LNCaP clone FGC (cell line): ENCODE measurements at regions not wholly inside any gene's neighbourhood (a gene's known extent, or its start where the extent isn't known, plus 50 kb on each side); places are given as distances from the start of the nearest gene placed in this dataset.

ENCODE experiments used
- DNase-seq: peaks from one replicate; pipeline ENCODE4 v3.0.0-alpha.2; 2011; ENCODE audit warnings: low read depth
- H3K4me3 ChIP-seq: 2 replicates; pipeline ENCODE4 v1.5.1; 2011; ENCODE audit warnings: mild to moderate bottlenecking, low read depth, low read length, control low read depth
- TF ChIP-seq, protein P1 (sequence below): IDR thresholded peaks from 2 replicates; pipeline ENCODE4 v1.5.1; 2012; ENCODE audit warnings: mild to moderate bottlenecking; ENCODE audit not compliant: control insufficient read depth, insufficient read depth; ENCODE audit errors: extremely low read depth

DNA sequence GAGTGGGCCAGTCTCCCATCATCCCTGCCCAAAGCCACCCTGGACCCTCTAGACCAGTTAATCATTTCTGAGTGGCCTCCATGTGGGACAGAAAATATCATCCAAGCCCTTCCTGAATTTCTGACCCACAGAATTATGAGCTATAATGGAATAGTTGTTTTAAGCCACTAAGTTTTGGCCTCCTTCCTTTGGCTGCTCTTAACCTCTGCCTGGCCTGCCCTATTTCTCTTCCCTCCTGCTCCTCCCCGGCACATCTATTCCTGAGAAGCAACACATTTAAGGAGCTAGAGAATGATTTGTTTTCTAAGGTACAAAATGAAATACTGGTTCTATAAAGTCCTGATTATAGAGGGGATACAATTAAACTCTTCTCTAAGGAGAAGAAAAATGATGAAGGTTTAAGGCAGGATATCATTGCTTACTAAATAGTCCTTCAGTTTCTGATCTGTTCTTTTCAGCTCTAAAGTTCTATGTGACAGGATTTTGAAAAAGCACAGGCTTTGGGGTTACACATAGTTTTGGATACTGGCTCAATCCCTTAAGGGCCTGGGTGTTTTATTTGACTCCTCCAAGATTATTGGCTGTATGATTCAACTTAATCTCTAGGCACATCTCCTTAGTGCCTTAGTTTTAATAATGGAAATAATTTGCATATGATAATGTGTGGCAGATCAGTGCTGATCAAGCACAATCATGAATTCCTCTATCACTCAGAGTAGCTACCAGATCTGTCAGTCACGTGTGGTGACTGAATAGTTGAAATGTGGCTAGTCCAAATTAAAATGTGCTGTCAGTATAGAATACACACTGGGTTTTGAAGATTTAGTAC lies 240.3 kb downstream of the VAPA start:
- H3K4me3 ChIP-seq, result no peak overlapping the region
- TF ChIP-seq, protein P1, sequence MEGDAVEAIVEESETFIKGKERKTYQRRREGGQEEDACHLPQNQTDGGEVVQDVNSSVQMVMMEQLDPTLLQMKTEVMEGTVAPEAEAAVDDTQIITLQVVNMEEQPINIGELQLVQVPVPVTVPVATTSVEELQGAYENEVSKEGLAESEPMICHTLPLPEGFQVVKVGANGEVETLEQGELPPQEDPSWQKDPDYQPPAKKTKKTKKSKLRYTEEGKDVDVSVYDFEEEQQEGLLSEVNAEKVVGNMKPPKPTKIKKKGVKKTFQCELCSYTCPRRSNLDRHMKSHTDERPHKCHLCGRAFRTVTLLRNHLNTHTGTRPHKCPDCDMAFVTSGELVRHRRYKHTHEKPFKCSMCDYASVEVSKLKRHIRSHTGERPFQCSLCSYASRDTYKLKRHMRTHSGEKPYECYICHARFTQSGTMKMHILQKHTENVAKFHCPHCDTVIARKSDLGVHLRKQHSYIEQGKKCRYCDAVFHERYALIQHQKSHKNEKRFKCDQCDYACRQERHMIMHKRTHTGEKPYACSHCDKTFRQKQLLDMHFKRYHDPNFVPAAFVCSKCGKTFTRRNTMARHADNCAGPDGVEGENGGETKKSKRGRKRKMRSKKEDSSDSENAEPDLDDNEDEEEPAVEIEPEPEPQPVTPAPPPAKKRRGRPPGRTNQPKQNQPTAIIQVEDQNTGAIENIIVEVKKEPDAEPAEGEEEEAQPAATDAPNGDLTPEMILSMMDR, result no peak
- DNase-seq, result no peak

DNA sequence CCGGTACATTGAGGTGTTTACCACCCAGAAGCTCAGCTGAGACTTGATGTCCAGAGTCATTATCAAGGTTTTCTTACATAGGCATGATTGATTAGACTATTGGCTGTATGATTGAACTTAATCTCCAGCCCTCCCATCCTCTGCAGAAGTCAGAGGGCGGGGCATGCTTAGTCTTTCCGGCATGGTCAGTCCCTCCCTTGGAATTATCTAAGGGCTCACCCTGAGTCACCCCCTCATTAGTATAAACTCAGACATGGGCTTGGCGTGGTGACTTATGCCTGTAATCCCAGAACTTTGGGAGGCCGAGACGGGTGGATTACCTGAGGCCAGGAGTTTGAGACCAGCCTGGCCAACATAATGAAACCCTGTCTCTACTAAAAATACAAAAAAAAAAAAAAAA lies 243.9 kb downstream of the VAPA start:
- no peak for DNase-seq

DNA sequence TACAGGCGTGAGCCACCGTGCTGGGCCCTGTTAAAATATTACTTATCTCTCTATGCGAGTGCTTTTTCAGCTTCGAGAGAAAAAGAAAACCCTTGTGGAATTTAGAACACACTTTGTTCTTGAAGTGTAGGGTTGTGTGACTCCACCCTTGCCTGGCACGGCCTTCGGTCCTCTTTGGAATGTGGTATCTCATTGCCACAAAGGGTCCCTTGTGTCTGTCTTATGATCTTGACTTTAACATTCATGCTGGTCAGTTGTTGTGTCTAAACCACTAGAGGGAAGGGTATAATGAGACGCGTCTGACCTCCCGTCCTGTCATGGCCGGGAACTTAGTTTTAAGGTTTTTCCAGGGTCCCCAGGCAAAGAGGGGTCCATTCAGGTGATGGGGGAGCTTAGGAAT lies 246.4 kb downstream of the VAPA start:
- DNase-seq, result no peak
- no peak overlapping the region for H3K4me3 ChIP-seq
- TF ChIP-seq, protein P1, result no peak

More for the DNA sequence above, 243.9 kb downstream of the VAPA start:
- no peak overlapping the region for H3K4me3 ChIP-seq
- TF ChIP-seq, protein P1, result no peak

DNA sequence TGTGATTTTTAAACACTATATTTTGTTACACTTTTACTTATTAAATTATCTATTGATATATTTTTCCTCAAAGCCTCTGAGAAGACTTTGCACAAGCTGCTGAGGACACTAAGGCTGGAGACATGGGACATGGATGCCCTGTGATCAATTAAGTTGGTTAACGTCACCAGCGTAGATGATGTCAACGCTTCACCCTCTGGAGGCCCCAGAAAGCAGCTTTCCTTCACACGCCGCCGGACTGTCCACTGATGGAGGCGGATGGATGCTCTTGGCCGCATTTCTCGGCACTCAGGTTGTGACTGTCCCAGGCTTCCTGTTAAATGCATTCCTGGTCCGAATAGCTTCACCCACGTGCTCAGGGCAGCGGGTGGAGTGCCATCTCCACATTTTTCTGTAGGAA lies 247.5 kb downstream of the VAPA start:
- H3K4me3 ChIP-seq, result no peak overlapping the region
- TF ChIP-seq, protein P1, result no peak

DNA sequence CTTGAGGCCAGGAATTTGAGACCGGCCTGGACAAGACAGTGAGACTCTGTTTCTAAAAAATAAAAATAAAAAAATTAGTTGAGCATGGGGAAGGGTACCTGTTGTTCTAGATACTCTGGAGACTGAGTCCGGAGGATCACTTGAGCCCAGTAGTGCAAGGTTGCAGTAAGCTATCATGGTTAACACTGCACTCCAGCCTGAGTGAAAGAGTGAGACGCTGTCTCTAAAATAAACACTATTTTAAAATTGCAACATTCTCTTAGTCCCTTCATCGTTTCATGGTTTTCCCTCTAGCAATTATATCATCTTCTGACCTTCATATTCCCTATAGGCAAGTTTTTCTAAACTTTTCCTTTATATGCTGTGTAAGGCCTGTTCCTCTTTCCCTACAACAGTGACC lies 248.5 kb downstream of the VAPA start:
- TF ChIP-seq, protein P1, result no peak
- H3K4me3 ChIP-seq, result no peak overlapping the region
- DNase-seq, result no peak

More for the DNA sequence above, 247.5 kb downstream of the VAPA start:
- no peak for DNase-seq

DNA sequence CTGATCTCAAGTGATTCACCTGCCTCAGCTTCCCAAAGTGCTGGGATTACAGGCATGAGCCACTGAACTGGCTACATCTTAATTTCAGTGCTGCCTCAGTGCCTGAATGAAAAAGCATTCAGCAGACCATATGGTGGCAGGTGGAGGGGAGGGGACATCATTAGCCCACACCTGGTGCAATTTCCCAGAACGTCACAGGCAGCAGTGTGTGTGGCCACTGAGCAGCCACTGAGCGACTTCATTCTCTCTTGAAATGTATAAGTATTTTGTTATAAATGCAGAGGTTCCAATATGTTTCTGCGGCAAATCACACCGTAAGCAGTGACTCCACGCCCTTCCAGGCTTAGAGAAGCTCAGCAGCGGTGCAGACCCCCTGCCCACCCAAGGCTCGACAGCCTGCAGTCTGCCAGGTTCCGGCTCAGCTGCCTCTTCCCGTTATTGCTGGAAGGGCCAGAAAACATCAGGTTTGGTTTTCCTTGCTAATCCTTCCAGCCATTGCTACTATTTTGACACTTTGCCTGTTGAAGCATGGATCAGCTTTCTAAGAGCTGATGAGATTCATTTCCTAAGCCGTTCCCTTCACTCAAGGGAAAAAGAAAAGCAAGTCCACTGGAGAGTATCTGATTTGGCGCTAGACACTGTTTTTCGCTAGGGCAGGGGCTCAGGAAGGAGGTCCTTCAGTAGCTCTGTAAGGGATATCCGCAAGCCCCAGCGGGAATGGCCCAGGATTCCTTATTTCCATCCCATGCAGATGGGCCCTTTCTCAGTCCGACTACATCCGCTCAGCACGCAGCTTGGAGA lies 250.7 kb downstream of the VAPA start:
- TF ChIP-seq, protein P1, result no peak
- no peak for DNase-seq

More for the DNA sequence above, 250.7 kb downstream of the VAPA start:
- no peak overlapping the region for H3K4me3 ChIP-seq
